ENCODE measurements at regions not wholly inside any gene's neighbourhood (a gene's known extent, or its start where the extent isn't known, plus 50 kb on each side); places are given as distances from the start of the nearest gene placed in this dataset.

GRCh38 chr3:157794771-157795170 is 291.6 kb upstream of the VEPH1 start:
- no peak for DNase-seq

GRCh38 chr3:157793745-157794144 is 290.5 kb upstream of the VEPH1 start:
- no peak for DNase-seq

GRCh38 chr3:157789162-157789561 is 285.9 kb upstream of the VEPH1 start:
- DNase-seq, result no peak

GRCh38 chr3:157786618-157787017 is 283.4 kb upstream of the VEPH1 start:
- no peak for DNase-seq

GRCh38 chr3:157786211-157786610 is 283.0 kb upstream of the VEPH1 start:
- DNase-seq, result no peak

- no peak for DNase-seq
Measured at GRCh38 chr3:157785102-157785826, 282.0 kb upstream of the VEPH1 start.

GRCh38 chr3:157782236-157782635 is 279.0 kb upstream of the VEPH1 start:
- DNase-seq, result no peak

GRCh38 chr3:157776861-157777260 is 273.6 kb upstream of the VEPH1 start:
- no peak for DNase-seq

- DNase-seq, result no peak
Measured at GRCh38 chr3:157775446-157775845, 272.2 kb upstream of the VEPH1 start.

- DNase-seq, result no peak
Measured at GRCh38 chr3:157769378-157769777, 266.2 kb upstream of the VEPH1 start.

GRCh38 chr3:157767607-157768006 is 264.4 kb upstream of the VEPH1 start:
- DNase-seq, result no peak

- no peak for DNase-seq
Measured at GRCh38 chr3:157763644-157764043, 260.4 kb upstream of the VEPH1 start.

- no peak for DNase-seq
Measured at GRCh38 chr3:157759311-157759710, 256.1 kb upstream of the VEPH1 start.

GRCh38 chr3:157755233-157755632 is 252.0 kb upstream of the VEPH1 start:
- DNase-seq, result no peak

- no peak for DNase-seq
Measured at GRCh38 chr3:157754451-157754850, 251.2 kb upstream of the VEPH1 start.

- no peak for DNase-seq
Measured at GRCh38 chr3:157753787-157754136, 250.5 kb upstream of the VEPH1 start.

- no peak for DNase-seq
Measured at GRCh38 chr3:157752956-157753786, 250.0 kb upstream of the VEPH1 start.

GRCh38 chr3:157752554-157752953 is 249.3 kb upstream of the VEPH1 start:
- no peak for DNase-seq

GRCh38 chr3:157751386-157751785 is 248.2 kb upstream of the VEPH1 start:
- no peak for DNase-seq

GRCh38 chr3:157746391-157746790 is 243.2 kb upstream of the VEPH1 start:
- no peak for DNase-seq

- no peak for DNase-seq
Measured at GRCh38 chr3:157741607-157742006, 238.4 kb upstream of the VEPH1 start.

GRCh38 chr3:157738441-157738840 is 235.2 kb upstream of the VEPH1 start:
- DNase-seq, result no peak

- no peak for DNase-seq
Measured at GRCh38 chr3:157718800-157719199, 215.6 kb upstream of the VEPH1 start.

GRCh38 chr3:157713101-157713500 is 209.9 kb upstream of the VEPH1 start:
- no peak for DNase-seq

GRCh38 chr3:157705258-157705657 is 202.0 kb upstream of the VEPH1 start:
- no peak for DNase-seq
